ENCODE measurements at regions not wholly inside any gene's neighbourhood (a gene's known extent, or its start where the extent isn't known, plus 50 kb on each side); places are given as distances from the start of the nearest gene placed in this dataset.

- Histone ChIP-seq H3K27me3 (ENCODE audit: control insufficient read depth in 3 of 3, insufficient read depth in 3 of 3, low read depth in 1 of 3, low read length in 3 of 3) (peaks cover 0 to 3% (median 0%) of the 10 kb centered on the region in 3 experiments), H4K91ac (ENCODE audit: low read depth, low read length, poor library complexity) (no peak overlapping the region), H2BK5ac (ENCODE audit: low read length) (no peak overlapping the region), H3K4me3 (ENCODE audit: low read length in 2 of 2) (no peak overlapping the region), H3K14ac (ENCODE audit: low read length) (no peak overlapping the region), H3K4me2 (ENCODE audit: insufficient read depth, low read length, poor library complexity, severe bottlenecking) (no peak overlapping the region), H2BK120ac (ENCODE audit: low read depth, low read length) (no peak overlapping the region), H3K79me1 (ENCODE audit: low read depth, low read length) (no peaks in the 10 kb centered on the region), H3K4me1 (ENCODE audit: control insufficient read depth in 2 of 2, insufficient read depth in 1 of 2, low read depth in 1 of 2, low read length in 2 of 2) (peaks cover 0 to 8% of the 10 kb centered on the region in 2 donors), H2AK5ac (ENCODE audit: low read depth, low read length) (no peak overlapping the region), H3K9me3 (replicated peaks in 1 of 2; ENCODE audit: control insufficient read depth in 2 of 2, insufficient read depth in 1 of 2, low read depth in 1 of 2, low read length in 2 of 2) (no peaks in the 10 kb centered on the region), H3K27ac (replicated peaks; ENCODE audit: low read length) (no peak overlapping the region), H3K36me3 (replicated peaks in 1 of 2; ENCODE audit: control insufficient read depth in 2 of 2, insufficient read depth in 2 of 2, low read length in 2 of 2) (no peaks in the 10 kb centered on the region), H3K4ac (ENCODE audit: low read length) (no peak overlapping the region), H3K23ac (ENCODE audit: low read depth, low read length, poor library complexity) (no peak overlapping the region), H3K18ac (ENCODE audit: low read length) (no peak overlapping the region), H3K9ac (ENCODE audit: low read depth, low read length, poor library complexity) (no peak overlapping the region), H2BK12ac (ENCODE audit: low read length) (no peak overlapping the region), H2BK15ac (ENCODE audit: low read length) (no peak overlapping the region), H4K8ac (ENCODE audit: low read depth, low read length) (no peak overlapping the region), H2AFZ (ENCODE audit: low read length) (no peak overlapping the region)
- no CpG with 5 or more reads among the region's 6 CpGs for WGBS, 2 donors (ENCODE audit: extremely low coverage in 2 of 2, insufficient read length in 2 of 2, insufficient replicate concordance in 1 of 2)
- no peak for DNase-seq (ENCODE audit: low spot score)
These were observed 203.9 kb upstream of the CST7 start for GRCh38 chr20:24745206-24745605.

- no peak overlapping the region for H3K4me3 ChIP-seq (ENCODE audit: low read length in 2 of 2)
- H3K14ac ChIP-seq (ENCODE audit: low read length), result no peak overlapping the region
- H3K4ac ChIP-seq (ENCODE audit: low read length), result no peak overlapping the region
- H2BK5ac ChIP-seq (ENCODE audit: low read length), result peak overlapping the region; percentile 31
- H3K18ac ChIP-seq (ENCODE audit: low read length), result peak overlapping the region; percentile 74
- H2AK5ac ChIP-seq (ENCODE audit: low read depth, low read length), result peak overlapping the region; percentile 92
- no peak overlapping the region for H2AFZ ChIP-seq (ENCODE audit: low read length)
- H3K27me3 ChIP-seq (ENCODE audit: control insufficient read depth in 3 of 3, insufficient read depth in 3 of 3, low read depth in 1 of 3, low read length in 3 of 3), result peaks cover 0 to 3% (median 0%) of the 10 kb centered on the region in 3 experiments
- H3K4me2 ChIP-seq (ENCODE audit: insufficient read depth, low read length, poor library complexity, severe bottlenecking), result no peak overlapping the region
- H3K27ac ChIP-seq (replicated peaks; ENCODE audit: low read length), result no peak overlapping the region
- no peak overlapping the region for H3K9ac ChIP-seq (ENCODE audit: low read depth, low read length, poor library complexity)
- WGBS, 2 donors (ENCODE audit: extremely low coverage in 2 of 2, insufficient read length in 2 of 2, insufficient replicate concordance in 1 of 2), result no CpG with 5 or more reads among the region's 14 CpGs
- peak overlapping the region; percentile 13 for H4K91ac ChIP-seq (ENCODE audit: low read depth, low read length, poor library complexity)
- H3K36me3 ChIP-seq (replicated peaks in 1 of 2; ENCODE audit: control insufficient read depth in 2 of 2, insufficient read depth in 2 of 2, low read length in 2 of 2), result no peaks in the 10 kb centered on the region
- DNase-seq (ENCODE audit: low spot score), result no peak
- peak overlapping the region; percentile 50 for H2BK12ac ChIP-seq (ENCODE audit: low read length)
- H2BK120ac ChIP-seq (ENCODE audit: low read depth, low read length), result peak overlapping the region; percentile 38
- H3K9me3 ChIP-seq (replicated peaks in 1 of 2; ENCODE audit: control insufficient read depth in 2 of 2, insufficient read depth in 1 of 2, low read depth in 1 of 2, low read length in 2 of 2), result no peaks in the 10 kb centered on the region
- peaks cover 0 to 8% of the 10 kb centered on the region in 2 donors for H3K4me1 ChIP-seq (ENCODE audit: control insufficient read depth in 2 of 2, insufficient read depth in 1 of 2, low read depth in 1 of 2, low read length in 2 of 2)
- H3K79me1 ChIP-seq (ENCODE audit: low read depth, low read length), result no peaks in the 10 kb centered on the region
- no peak overlapping the region for H3K23ac ChIP-seq (ENCODE audit: low read depth, low read length, poor library complexity)
- no peak overlapping the region for H2BK15ac ChIP-seq (ENCODE audit: low read length)
- peak overlapping the region; percentile 95 for H4K8ac ChIP-seq (ENCODE audit: low read depth, low read length)
These were observed 203.3 kb upstream of the CST7 start for GRCh38 chr20:24745617-24746350.

- H3K4me2 ChIP-seq (ENCODE audit: insufficient read depth, low read length, poor library complexity, severe bottlenecking), result no peak overlapping the region
- H3K79me1 ChIP-seq (ENCODE audit: low read depth, low read length), result no peaks in the 10 kb centered on the region
- H2BK120ac ChIP-seq (ENCODE audit: low read depth, low read length), result peak overlapping the region; percentile 38
- peak overlapping the region; percentile 95 for H4K8ac ChIP-seq (ENCODE audit: low read depth, low read length)
- no peak overlapping the region for H3K9ac ChIP-seq (ENCODE audit: low read depth, low read length, poor library complexity)
- no peak overlapping the region for H3K14ac ChIP-seq (ENCODE audit: low read length)
- peak overlapping the region; percentile 31 for H2BK5ac ChIP-seq (ENCODE audit: low read length)
- peaks cover 0 to 8% of the 10 kb centered on the region in 2 donors for H3K4me1 ChIP-seq (ENCODE audit: control insufficient read depth in 2 of 2, insufficient read depth in 1 of 2, low read depth in 1 of 2, low read length in 2 of 2)
- no peaks in the 10 kb centered on the region for H3K36me3 ChIP-seq (replicated peaks in 1 of 2; ENCODE audit: control insufficient read depth in 2 of 2, insufficient read depth in 2 of 2, low read length in 2 of 2)
- peak overlapping the region in 1 of 2 donors; percentile 35 for H3K4me3 ChIP-seq (ENCODE audit: low read length in 2 of 2)
- peaks cover 0 to 3% (median 0%) of the 10 kb centered on the region in 3 experiments for H3K27me3 ChIP-seq (ENCODE audit: control insufficient read depth in 3 of 3, insufficient read depth in 3 of 3, low read depth in 1 of 3, low read length in 3 of 3)
- no peak overlapping the region for H2BK15ac ChIP-seq (ENCODE audit: low read length)
- H3K9me3 ChIP-seq (replicated peaks in 1 of 2; ENCODE audit: control insufficient read depth in 2 of 2, insufficient read depth in 1 of 2, low read depth in 1 of 2, low read length in 2 of 2), result no peaks in the 10 kb centered on the region
- no peak overlapping the region for H3K23ac ChIP-seq (ENCODE audit: low read depth, low read length, poor library complexity)
- DNase-seq (ENCODE audit: low spot score), result no peak
- H2BK12ac ChIP-seq (ENCODE audit: low read length), result peak overlapping the region; percentile 50
- no peak overlapping the region for H4K91ac ChIP-seq (ENCODE audit: low read depth, low read length, poor library complexity)
- peak overlapping the region; percentile 74 for H3K18ac ChIP-seq (ENCODE audit: low read length)
- H2AK5ac ChIP-seq (ENCODE audit: low read depth, low read length), result peak overlapping the region; percentile 92
- H2AFZ ChIP-seq (ENCODE audit: low read length), result no peak overlapping the region
- H3K4ac ChIP-seq (ENCODE audit: low read length), result no peak overlapping the region
- no CpG with 5 or more reads among the region's 12 CpGs for WGBS, 2 donors (ENCODE audit: extremely low coverage in 2 of 2, insufficient read length in 2 of 2, insufficient replicate concordance in 1 of 2)
- H3K27ac ChIP-seq (replicated peaks; ENCODE audit: low read length), result no peak overlapping the region
These were observed 202.8 kb upstream of the CST7 start for GRCh38 chr20:24746351-24746685.

DNA sequence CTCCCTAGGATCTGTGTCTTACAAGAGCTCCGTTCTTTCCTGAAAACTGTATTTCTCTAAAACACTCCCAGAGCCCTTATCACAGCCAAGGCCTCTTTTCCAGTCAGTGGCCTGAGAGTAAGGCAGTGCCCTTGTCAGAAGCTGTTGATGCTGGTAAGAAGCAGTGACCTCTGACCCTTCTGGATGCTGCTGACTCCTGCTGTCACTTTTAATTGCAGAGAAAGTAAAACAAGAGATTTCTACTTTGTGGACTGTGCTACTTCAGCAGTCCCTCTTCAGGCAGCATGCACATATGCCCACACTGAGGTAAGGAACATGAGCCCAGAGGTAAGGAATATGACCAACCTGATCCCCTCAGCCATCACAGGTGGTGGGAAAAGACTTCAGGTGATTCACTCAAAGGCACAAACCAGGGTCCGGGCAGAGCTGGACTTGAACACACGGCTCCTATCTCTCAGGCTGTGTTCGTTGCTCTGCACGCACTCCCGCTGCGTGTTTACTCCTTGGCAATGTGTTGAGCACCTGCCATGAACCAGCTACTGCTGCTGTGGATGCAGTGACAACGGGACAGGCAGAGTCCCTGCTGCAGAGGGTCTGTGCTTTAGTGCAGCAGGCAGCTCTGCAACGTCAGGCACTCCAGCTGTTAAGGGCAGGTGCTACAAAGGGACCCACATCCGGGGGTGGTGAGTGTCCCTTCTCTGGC lies 201.9 kb upstream of the CST7 start:
- Histone ChIP-seq H3K36me3 (replicated peaks in 1 of 2; ENCODE audit: control insufficient read depth in 2 of 2, insufficient read depth in 2 of 2, low read length in 2 of 2) (no peaks in the 10 kb centered on the region), H2AFZ (ENCODE audit: low read length) (no peak overlapping the region), H3K27ac (replicated peaks; ENCODE audit: low read length) (no peak overlapping the region), H3K79me1 (ENCODE audit: low read depth, low read length) (no peaks in the 10 kb centered on the region), H3K9ac (ENCODE audit: low read depth, low read length, poor library complexity) (no peak overlapping the region), H3K9me3 (replicated peaks in 1 of 2; ENCODE audit: control insufficient read depth in 2 of 2, insufficient read depth in 1 of 2, low read depth in 1 of 2, low read length in 2 of 2) (no peaks in the 10 kb centered on the region), H3K18ac (ENCODE audit: low read length) (no peak overlapping the region), H3K27me3 (ENCODE audit: control insufficient read depth in 3 of 3, insufficient read depth in 3 of 3, low read depth in 1 of 3, low read length in 3 of 3) (peaks cover 0 to 3% (median 0%) of the 10 kb centered on the region in 3 experiments), H3K4me1 (ENCODE audit: control insufficient read depth in 2 of 2, insufficient read depth in 1 of 2, low read depth in 1 of 2, low read length in 2 of 2) (peaks cover 0 to 8% of the 10 kb centered on the region in 2 donors), H3K4ac (ENCODE audit: low read length) (no peak overlapping the region), H2BK15ac (ENCODE audit: low read length) (no peak overlapping the region), H2BK5ac (ENCODE audit: low read length) (no peak overlapping the region), H2AK5ac (ENCODE audit: low read depth, low read length) (no peak overlapping the region), H4K8ac (ENCODE audit: low read depth, low read length) (no peak overlapping the region), H3K14ac (ENCODE audit: low read length) (peak overlapping the region; percentile 27), H2BK120ac (ENCODE audit: low read depth, low read length) (no peak overlapping the region), H3K4me3 (ENCODE audit: low read length in 2 of 2) (no peak overlapping the region), H3K4me2 (ENCODE audit: insufficient read depth, low read length, poor library complexity, severe bottlenecking) (no peak overlapping the region), H3K23ac (ENCODE audit: low read depth, low read length, poor library complexity) (no peak overlapping the region), H2BK12ac (ENCODE audit: low read length) (no peak overlapping the region), H4K91ac (ENCODE audit: low read depth, low read length, poor library complexity) (no peak overlapping the region)
- DNase-seq (ENCODE audit: low spot score), result no peak
- WGBS, 2 donors (ENCODE audit: extremely low coverage in 2 of 2, insufficient read length in 2 of 2, insufficient replicate concordance in 1 of 2), result no CpG with 5 or more reads among the region's 10 CpGs
